ENCODE measurements at regions not wholly inside any gene's neighbourhood (a gene's known extent, or its start where the extent isn't known, plus 50 kb on each side); places are given as distances from the start of the nearest gene placed in this dataset.
"Not testable (repeated sequence)": the region's sequence is repeated elsewhere in the genome, so short reads cannot be mapped to it uniquely, and the experiment has no call there.

DNA sequence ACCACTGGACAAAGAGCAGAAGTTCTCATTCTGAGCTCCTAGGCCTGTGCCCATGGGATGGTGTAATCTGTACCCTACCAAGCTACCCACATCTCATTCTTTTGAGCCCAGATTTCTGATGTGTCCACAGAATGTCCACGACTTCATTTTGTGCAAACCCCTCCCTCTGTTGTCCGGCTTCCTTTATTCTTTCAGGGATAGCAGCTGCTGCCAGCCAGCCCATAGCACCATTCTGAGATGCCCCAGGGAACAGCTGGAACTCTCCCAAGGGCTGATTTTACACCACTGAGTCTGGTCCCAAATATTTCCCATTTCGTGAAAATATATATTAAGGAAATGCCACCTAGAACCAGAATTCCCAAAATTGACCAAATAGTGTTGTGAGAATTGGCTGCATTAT lies 236.6 kb downstream of the SATB1 start:
- no peak for DNase-seq

GRCh38 chr3:18185624-18186023 lies 239.5 kb downstream of the SATB1 start:
- DNase-seq: no peak

DNA sequence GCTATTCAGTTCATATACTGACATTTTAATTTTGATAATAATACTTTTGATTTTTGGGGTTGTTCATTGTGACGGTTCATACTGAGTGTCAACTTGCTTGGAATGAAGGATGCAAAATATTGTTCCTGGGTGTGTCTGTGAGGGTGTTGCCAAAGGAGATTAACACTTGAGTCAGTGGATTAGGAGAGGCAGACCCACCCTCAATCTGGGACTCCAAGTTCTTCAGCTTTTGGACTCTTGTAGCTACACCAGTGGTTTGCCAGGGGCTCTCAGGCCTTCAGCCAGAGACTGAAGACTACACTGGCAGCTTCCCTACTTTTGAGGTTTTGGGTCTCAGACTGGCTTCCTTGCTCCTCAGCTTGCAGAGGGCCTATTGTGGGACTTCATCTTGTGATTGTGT lies 242.2 kb downstream of the SATB1 start:
- not testable (repeated sequence) for DNase-seq

- no peak for DNase-seq
These were observed 245.6 kb downstream of the SATB1 start for GRCh38 chr3:18179521-18179920.

- no peak for DNase-seq
These were observed 247.9 kb downstream of the SATB1 start for GRCh38 chr3:18177271-18177670.

DNA sequence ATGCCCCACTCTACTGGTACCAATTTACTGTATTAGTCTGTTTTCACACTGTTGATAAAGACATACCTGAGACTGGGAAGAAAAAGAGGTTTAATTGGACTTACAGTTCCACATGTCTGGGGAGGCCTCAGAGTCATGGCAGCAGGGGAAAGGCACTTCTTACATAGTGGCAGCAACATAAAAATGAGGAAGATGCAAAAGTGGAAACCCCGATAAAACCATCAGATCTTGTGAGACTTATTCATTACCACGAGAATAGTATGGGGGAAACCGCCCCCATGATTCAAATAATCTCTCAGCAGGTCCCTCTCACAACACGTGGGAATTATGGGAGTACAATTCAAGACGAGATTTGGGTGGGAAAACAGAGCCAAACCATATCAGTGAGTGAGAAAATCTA lies 251.2 kb downstream of the SATB1 start:
- DNase-seq: not testable (repeated sequence)

DNA sequence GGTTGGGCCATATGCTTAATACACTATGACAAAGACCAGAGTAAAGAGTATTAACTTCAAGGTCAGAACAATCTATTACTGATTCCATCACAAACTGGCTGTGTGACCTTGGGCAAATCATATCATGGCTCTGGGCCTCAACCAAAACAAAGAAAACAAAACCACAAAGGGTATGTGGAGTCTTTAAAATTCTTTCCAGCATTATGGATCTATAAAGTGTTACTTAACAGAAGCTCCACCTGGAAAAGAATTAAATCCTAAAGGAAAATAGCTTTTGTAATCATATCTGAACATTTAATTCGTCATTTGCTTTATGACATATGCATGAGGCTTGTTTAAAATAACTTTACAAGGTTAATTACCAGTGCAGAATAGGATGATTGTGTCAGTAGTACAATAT lies 265.5 kb downstream of the SATB1 start:
- DNase-seq: no peak

- no peak for DNase-seq
These were observed 271.5 kb downstream of the SATB1 start for GRCh38 chr3:18153571-18154173.

- DNase-seq: no peak
These were observed 273.9 kb downstream of the SATB1 start for GRCh38 chr3:18151199-18151598.

GRCh38 chr3:18149935-18150334 lies 275.2 kb downstream of the SATB1 start:
- no peak for DNase-seq

DNA sequence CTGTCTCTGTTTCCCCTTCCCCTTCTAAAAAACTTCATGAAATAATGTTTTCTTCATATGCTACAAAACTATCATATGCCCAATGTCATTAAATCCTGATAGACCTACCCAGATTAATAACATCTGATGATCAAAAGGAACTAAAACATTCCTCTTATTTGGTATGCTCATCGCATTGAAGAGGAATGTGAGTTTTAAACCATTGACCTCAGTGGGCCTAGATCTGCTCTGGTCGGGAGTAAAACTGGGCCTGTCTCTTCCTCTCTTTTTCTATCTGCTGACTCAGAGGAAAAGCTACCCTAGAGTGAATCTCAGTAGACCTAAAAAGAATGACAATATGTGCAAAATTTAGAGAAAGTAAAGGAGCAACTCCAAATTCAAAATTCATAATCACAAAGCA lies 275.8 kb downstream of the SATB1 start:
- DNase-seq: no peak

GRCh38 chr3:18144571-18144970 lies 280.6 kb downstream of the SATB1 start:
- no peak for DNase-seq

GRCh38 chr3:18143258-18143780 lies 281.8 kb downstream of the SATB1 start:
- no peak for DNase-seq

DNA sequence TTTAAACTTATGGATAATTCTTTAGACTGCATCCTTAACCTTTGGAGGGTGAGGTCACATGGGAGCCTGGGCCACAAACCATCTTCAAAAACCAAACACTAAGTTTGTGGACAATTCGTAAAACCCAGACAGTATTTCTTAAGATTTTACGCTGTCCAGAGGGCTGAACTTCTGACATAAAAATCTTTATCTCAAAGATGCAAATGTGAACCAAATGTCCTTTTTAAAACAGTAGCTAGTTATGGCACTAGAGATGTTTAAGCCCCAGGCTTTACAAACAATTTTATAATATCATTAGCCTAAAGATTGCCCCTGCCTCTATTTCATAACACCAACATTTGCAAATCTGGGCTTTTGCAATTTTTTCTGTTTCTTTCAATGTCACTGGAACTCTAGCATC lies 287.2 kb downstream of the SATB1 start:
- DNase-seq: no peak

GRCh38 chr3:18135060-18135814 lies 289.9 kb downstream of the SATB1 start:
- no peak for DNase-seq

- DNase-seq: no peak
These were observed 290.6 kb downstream of the SATB1 start for GRCh38 chr3:18134386-18135059.

DNA sequence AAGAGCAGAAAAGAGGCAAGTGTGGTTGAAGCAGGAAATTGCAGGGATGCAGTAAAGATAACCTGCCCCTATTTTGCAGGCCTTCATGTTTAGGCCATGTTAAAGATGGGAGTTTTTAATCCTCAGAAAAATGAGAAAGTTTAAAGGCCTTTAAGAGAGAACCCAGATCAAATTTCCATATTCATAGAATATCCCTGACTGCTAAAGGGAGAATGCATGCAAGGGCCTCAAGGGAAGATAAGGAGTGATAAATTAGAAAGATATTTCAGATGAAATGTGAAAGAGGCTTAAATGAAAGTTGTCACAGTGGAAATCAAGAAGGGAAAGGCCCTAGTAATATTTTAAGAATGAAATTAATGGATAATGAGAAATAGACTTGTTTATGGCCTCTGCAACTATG lies 292.1 kb downstream of the SATB1 start:
- no peak for DNase-seq

GRCh38 chr3:18127859-18128681 lies 297.1 kb downstream of the SATB1 start:
- no peak for DNase-seq

DNA sequence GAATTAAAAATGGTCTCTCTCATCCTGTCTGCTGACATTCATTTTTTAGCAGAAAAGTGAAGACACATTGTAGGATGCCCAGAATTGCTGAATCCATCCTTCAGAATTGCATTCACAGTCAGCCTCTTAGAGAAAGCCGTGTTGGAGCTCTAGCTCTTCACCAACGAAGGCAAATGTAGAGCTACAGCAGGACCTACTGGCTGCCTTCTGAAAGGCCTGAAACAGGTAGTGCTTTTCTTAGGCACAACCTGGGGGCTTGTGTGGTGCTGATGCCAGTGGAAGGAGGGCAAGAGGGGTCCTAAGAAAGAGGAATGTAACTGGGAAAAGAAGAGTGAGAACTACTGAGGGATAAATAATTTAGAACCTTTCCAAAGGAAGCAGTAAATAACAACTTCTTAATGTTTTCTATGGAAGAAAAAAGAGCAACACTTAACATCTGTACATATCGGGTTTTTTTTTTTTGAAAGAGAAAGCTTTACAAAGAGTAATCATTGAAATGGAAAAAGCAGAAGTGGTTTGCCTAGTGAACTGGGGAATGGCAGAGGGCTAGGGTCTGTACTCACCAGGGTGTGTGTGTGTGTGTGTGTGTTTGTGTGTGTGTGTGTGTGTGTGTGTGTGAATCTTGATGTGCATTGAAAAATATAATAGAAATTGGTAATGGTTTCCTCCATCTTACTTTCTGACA lies 297.8 kb downstream of the SATB1 start:
- DNase-seq: no peak

DNA sequence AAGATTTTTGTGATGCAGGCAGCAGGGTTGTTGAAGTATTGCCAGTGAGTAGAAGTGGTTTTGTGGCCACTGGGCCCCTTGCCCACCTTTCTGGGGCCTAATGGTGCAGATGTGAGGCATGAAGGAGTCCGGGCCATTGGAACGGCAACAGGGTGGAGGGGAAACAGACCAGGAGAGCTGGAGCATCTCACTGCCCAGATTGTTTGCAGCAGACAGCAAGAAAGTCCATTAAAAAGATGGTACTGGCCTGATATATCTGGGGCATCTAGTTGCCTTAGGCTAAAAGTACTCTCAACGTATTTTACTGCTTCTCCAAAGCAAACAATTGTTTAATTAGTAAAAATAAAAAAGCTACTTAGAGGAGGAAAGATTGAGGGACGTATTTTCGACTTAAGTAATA lies 298.4 kb downstream of the SATB1 start:
- no peak for DNase-seq

DNA sequence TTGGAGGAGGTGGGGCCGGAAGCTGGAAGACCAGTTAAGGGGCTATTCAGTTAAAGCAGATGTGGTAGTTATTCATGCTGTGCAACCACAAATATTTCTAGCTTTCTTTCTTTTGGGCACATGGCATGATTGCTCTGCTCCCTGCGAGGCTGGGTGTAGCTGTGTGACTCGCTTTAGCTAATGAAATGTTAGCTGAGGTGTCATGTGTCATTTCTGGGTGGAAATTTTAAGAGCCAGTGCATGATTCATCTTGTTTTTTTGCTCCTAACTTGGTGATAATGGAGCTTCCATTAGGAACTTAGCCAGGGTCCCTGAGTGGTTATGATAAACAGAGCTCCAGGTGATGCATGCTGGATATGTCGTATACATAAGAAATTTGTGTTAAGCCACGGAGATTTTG lies 300.6 kb downstream of the SATB1 start:
- DNase-seq: no peak

DNA sequence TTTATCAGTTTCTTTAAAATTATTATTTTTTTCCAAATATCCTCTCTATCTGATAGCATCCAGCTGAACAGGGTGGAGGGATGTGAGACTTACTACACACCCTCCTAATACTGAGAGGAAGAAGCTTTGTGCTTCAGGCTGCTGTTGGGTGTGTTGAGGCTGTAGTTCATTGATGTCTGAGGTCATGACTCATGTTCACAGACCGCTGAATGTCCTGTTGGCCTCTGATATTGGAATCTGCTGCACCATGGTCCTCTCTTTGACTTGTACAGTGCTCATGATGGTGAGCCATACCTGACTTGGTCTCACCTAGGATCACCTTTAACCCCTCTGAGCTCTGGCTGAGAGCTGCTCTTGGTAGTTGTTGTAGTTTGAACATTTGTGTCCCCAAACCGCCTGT lies 302.9 kb downstream of the SATB1 start:
- no peak for DNase-seq

- no peak for DNase-seq
These were observed 304.1 kb downstream of the SATB1 start for GRCh38 chr3:18121020-18121419.
